ENCODE measurements at regions not wholly inside any gene's neighbourhood (a gene's known extent, or its start where the extent isn't known, plus 50 kb on each side); places are given as distances from the start of the nearest gene placed in this dataset.

DNA sequence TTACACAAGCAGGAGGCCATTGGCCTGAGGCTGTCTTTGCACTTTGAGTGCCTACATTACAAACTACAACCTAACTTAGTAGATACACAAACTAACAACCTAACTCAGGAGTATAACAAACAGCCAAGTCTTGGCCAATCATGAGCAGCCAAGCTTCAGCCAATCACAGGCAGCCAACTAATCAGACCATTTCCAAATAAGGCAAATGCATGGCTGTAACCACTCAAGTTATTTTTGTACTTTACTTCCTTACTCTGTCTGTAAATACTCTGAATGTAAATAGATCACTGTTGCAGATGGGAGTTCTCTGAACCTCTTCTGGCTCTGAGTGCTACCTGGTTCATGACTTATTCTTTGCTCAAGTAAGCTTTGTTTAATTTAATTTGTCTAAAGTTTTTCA is 748.1 kb upstream of the SGCG start:
- FAIRE-seq (no peak), DNase-seq (ENCODE audit: low read depth, low spot score) (no peak)
- Histone ChIP-seq H3K4me3 (replicated peaks in 1 of 3; ENCODE audit: insufficient read depth in 1 of 3, low read depth in 1 of 3, low read length in 3 of 3) (no peak overlapping the region), H4K20me1 (replicated peaks; ENCODE audit: control insufficient read depth, extremely low read depth, insufficient read depth, low read length) (no peaks in the 10 kb centered on the region), H3K79me2 (ENCODE audit: control insufficient read depth, insufficient read depth, low read length) (no peaks in the 10 kb centered on the region), H3K27me3 (ENCODE audit: control insufficient read depth in 2 of 2, insufficient read depth in 2 of 2, low read length in 2 of 2) (no peaks in the 10 kb centered on the region), H3K4me1 (ENCODE audit: control insufficient read depth, extremely low read depth, insufficient read depth, low read length) (no peaks in the 10 kb centered on the region), H3K27ac (ENCODE audit: insufficient read depth, low read depth, low read length) (no peak overlapping the region), H2AFZ (ENCODE audit: low read depth, low read length) (no peak overlapping the region), H3K9ac (replicated peaks; ENCODE audit: extremely low read depth, insufficient read depth, low read length) (no peak overlapping the region), H3K36me3 (ENCODE audit: control insufficient read depth in 2 of 2, extremely low read depth in 1 of 2, insufficient read depth in 2 of 2, low read length in 2 of 2) (no peaks in the 10 kb centered on the region), H3K9me3 (replicated peaks; ENCODE audit: control insufficient read depth, insufficient read depth, low read length) (peaks cover 2% of the 10 kb centered on the region), H3K9me1 (replicated peaks; ENCODE audit: control insufficient read depth, extremely low read depth, insufficient read depth, low read length) (no peaks in the 10 kb centered on the region), H3K4me2 (ENCODE audit: insufficient read depth, low read length) (no peak overlapping the region)
- dilution Hi-C loops (cut with MboI; ENCODE audit: extremely low pct_ligation_motif_present, low sequenced_read_pairs) (no loop called here), intact Hi-C loops (cut with micrococcal nuclease) (no loop called here)
- TF ChIP-seq JUN (IDR thresholded peaks at IDR 0.05; ENCODE audit: borderline replicate concordance, insufficient read depth, insufficient read length, low read depth) (no peak), MYC (IDR thresholded peaks at IDR 0.05; ENCODE audit: low read depth, low read length) (no peak), POLR2AphosphoS5 (IDR thresholded peaks at IDR 0.05; ENCODE audit: insufficient read depth, low read depth, low read length) (no peak), GATA2 (IDR thresholded peaks at IDR 0.05; ENCODE audit: insufficient read depth, insufficient read length, low read depth, low read length) (no peak), EZH2 (IDR thresholded peaks at IDR 0.05; ENCODE audit: borderline replicate concordance, low read depth, low read length, severe bottlenecking) (no peak), FOS (IDR thresholded peaks at IDR 0.05; ENCODE audit: borderline replicate concordance, insufficient read depth, low read length) (no peak), POLR2A (IDR thresholded peaks at IDR 0.05; ENCODE audit: low read depth, low read length) (no peak)
- TF ChIP-seq, protein P1, sequence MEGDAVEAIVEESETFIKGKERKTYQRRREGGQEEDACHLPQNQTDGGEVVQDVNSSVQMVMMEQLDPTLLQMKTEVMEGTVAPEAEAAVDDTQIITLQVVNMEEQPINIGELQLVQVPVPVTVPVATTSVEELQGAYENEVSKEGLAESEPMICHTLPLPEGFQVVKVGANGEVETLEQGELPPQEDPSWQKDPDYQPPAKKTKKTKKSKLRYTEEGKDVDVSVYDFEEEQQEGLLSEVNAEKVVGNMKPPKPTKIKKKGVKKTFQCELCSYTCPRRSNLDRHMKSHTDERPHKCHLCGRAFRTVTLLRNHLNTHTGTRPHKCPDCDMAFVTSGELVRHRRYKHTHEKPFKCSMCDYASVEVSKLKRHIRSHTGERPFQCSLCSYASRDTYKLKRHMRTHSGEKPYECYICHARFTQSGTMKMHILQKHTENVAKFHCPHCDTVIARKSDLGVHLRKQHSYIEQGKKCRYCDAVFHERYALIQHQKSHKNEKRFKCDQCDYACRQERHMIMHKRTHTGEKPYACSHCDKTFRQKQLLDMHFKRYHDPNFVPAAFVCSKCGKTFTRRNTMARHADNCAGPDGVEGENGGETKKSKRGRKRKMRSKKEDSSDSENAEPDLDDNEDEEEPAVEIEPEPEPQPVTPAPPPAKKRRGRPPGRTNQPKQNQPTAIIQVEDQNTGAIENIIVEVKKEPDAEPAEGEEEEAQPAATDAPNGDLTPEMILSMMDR (IDR thresholded peaks at IDR 0.05; ENCODE audit: extremely low read depth in 1 of 2, insufficient read depth in 1 of 2, low read depth in 1 of 2, low read length in 2 of 2) = no peak
- TF ChIP-seq, protein P2, sequence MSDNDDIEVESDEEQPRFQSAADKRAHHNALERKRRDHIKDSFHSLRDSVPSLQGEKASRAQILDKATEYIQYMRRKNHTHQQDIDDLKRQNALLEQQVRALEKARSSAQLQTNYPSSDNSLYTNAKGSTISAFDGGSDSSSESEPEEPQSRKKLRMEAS (IDR thresholded peaks at IDR 0.05; ENCODE audit: insufficient read depth, insufficient read length) = no peak
- ChIA-PET CTCF (no interaction called here), POLR2A (no interaction called here)
- no TSS peak for BruUV-seq (replicated peaks)

Measured in endothelial cell of umbilical vein (primary cell).